GM12873 (cell line): ENCODE measurements at regions not wholly inside any gene's neighbourhood (a gene's known extent, or its start where the extent isn't known, plus 50 kb on each side); places are given as distances from the start of the nearest gene placed in this dataset.

Experiments used
- TF ChIP-seq, protein P1 (sequence below): IDR thresholded peaks from 2 replicates; pipeline ENCODE4 v1.5.1; 2012; ENCODE audit warnings: low read depth, mild to moderate bottlenecking, moderate library complexity, low read length, control low read depth; ENCODE audit not compliant: insufficient read depth; ENCODE audit errors: missing control alignments

- TF ChIP-seq, protein P1, sequence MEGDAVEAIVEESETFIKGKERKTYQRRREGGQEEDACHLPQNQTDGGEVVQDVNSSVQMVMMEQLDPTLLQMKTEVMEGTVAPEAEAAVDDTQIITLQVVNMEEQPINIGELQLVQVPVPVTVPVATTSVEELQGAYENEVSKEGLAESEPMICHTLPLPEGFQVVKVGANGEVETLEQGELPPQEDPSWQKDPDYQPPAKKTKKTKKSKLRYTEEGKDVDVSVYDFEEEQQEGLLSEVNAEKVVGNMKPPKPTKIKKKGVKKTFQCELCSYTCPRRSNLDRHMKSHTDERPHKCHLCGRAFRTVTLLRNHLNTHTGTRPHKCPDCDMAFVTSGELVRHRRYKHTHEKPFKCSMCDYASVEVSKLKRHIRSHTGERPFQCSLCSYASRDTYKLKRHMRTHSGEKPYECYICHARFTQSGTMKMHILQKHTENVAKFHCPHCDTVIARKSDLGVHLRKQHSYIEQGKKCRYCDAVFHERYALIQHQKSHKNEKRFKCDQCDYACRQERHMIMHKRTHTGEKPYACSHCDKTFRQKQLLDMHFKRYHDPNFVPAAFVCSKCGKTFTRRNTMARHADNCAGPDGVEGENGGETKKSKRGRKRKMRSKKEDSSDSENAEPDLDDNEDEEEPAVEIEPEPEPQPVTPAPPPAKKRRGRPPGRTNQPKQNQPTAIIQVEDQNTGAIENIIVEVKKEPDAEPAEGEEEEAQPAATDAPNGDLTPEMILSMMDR: no peak
These were observed 228.2 kb downstream of the ACTR3 start for GRCh38 chr2:114118088-114118487.

- TF ChIP-seq, protein P1: no peak
These were observed 230.0 kb downstream of the ACTR3 start for GRCh38 chr2:114119862-114120261.

- TF ChIP-seq, protein P1: no peak
These were observed 233.0 kb downstream of the ACTR3 start for GRCh38 chr2:114122930-114123329.

DNA sequence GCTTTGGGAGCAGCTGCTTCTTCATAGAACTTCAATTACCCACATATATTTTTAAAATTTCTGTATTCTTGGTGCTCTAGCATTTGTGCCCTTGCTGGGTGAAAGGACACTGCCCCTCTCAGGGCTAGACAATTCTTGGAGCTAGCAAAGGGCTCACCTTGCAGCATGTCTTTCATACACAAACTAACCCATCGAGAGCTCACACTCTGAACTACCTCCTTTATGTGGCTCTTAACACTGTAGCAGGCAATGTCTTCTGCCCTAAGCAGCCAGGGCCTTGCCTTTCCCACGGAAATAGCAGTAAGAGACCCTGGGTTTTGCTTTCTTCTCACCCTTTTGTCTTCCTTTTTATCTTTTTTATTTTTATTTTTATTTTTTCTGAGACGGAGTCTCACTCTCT, 234.0 kb downstream of the ACTR3 start:
- TF ChIP-seq, protein P1: no peak

GRCh38 chr2:114127372-114127771, 237.5 kb downstream of the ACTR3 start:
- TF ChIP-seq, protein P1: no peak

DNA sequence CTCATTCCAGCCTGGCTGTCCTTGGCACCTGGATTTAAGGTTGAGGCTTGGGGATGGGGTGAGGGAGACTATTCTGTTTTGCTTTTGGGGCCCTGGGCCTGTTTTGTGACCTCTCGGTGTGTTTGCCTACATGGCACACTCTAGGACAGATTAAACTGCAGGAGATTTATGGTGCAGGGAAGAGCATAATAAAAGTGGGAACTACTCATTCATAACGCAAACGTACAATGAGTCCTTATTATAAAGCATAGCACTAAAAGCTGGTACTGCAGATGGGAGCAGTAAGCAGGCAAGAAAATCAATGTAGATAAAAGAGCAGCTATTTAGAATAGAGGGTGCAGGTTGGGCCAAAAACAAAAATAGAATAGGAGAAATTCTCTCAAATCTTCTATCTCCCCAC, 238.4 kb downstream of the ACTR3 start:
- TF ChIP-seq, protein P1: no peak

- TF ChIP-seq, protein P1: no peak
These were observed 238.8 kb downstream of the ACTR3 start for GRCh38 chr2:114128725-114129124.
